DND-41 (cell line): ENCODE measurements at regions not wholly inside any gene's neighbourhood (a gene's known extent, or its start where the extent isn't known, plus 50 kb on each side); places are given as distances from the start of the nearest gene placed in this dataset.

Experiments
- ATAC-seq: fragments of 200-7000 bp; cut with Tn5 transposase; 3 replicates; pipeline ENCODE4 v1.9.1; 2021; ENCODE audit warnings: low read depth; ENCODE audit not compliant: insufficient read depth
- DNase-seq: peaks from one replicate; pipeline ENCODE4 v3.0.0-alpha.2; 2020
- H2AFZ ChIP-seq: 2 replicates; pipeline ENCODE4 v1.6.0; 2012; ENCODE audit warnings: low read depth, low read length
- H3K27ac ChIP-seq: 2 replicates; pipeline ENCODE4 v1.5.1; 2012; ENCODE audit warnings: low read length, inconsistent platforms
- H3K27me3 ChIP-seq: fragments of 200-600 bp; sonication (generic); 2 replicates; pipeline ENCODE4 v1.6.0; 2012; ENCODE audit warnings: low read length, mild to moderate bottlenecking, inconsistent platforms; ENCODE audit not compliant: insufficient read depth, poor library complexity
- H3K36me3 ChIP-seq: 2 replicates; pipeline ENCODE4 v1.5.1; 2012; ENCODE audit warnings: low read length, inconsistent platforms; ENCODE audit not compliant: insufficient read depth
- H3K4me1 ChIP-seq: 2 replicates; pipeline ENCODE4 v1.5.1; 2012; ENCODE audit warnings: mild to moderate bottlenecking, low read length; ENCODE audit not compliant: insufficient read depth
- H3K4me2 ChIP-seq: 2 replicates; pipeline ENCODE4 v1.6.0; 2012; ENCODE audit warnings: mild to moderate bottlenecking, moderate library complexity, low read length, inconsistent platforms; ENCODE audit not compliant: insufficient read depth
- H3K4me3 ChIP-seq, 2 experiments: fragments of 200-600 bp in 1 of 2; shearing (Covaris generic) in 1 of 2; 2 replicates each; pipeline ENCODE4 v1.5.1; 2012 to 2016; ENCODE audit warnings: inconsistent platforms in 2 of 2, low read length in 2 of 2, mild to moderate bottlenecking in 2 of 2, low read depth in 1 of 2, moderate library complexity in 1 of 2
- H3K79me2 ChIP-seq: 2 replicates; pipeline ENCODE4 v1.6.0; 2012; ENCODE audit warnings: low read length, inconsistent platforms; ENCODE audit not compliant: insufficient read depth
- H3K9ac ChIP-seq: 2 replicates; pipeline ENCODE4 v1.6.0; 2012; ENCODE audit warnings: low read depth, mild to moderate bottlenecking, inconsistent platforms, low read length, moderate library complexity
- H3K9me3 ChIP-seq: 2 replicates; pipeline ENCODE4 v1.5.1; 2012; ENCODE audit warnings: low read length, moderate library complexity, mild to moderate bottlenecking, inconsistent platforms; ENCODE audit not compliant: insufficient read depth, severe bottlenecking
- H4K20me1 ChIP-seq: 2 replicates; pipeline ENCODE4 v1.6.0; 2012; ENCODE audit warnings: low read length; ENCODE audit not compliant: insufficient read depth
- EZH2 ChIP-seq: IDR thresholded peaks from 3 replicates; pipeline ENCODE4 v1.6.1; 2012; ENCODE audit warnings: borderline replicate concordance, low read depth, mild to moderate bottlenecking, moderate library complexity, low read length, inconsistent platforms; ENCODE audit not compliant: severe bottlenecking
- TF ChIP-seq, protein P1 (sequence below): IDR thresholded peaks from 2 replicates; pipeline ENCODE4 v1.5.1; 2012; ENCODE audit warnings: borderline replicate concordance, low read length, moderate library complexity, mild to moderate bottlenecking; ENCODE audit not compliant: poor library complexity, severe bottlenecking; ENCODE audit errors: extremely low read depth

DNA sequence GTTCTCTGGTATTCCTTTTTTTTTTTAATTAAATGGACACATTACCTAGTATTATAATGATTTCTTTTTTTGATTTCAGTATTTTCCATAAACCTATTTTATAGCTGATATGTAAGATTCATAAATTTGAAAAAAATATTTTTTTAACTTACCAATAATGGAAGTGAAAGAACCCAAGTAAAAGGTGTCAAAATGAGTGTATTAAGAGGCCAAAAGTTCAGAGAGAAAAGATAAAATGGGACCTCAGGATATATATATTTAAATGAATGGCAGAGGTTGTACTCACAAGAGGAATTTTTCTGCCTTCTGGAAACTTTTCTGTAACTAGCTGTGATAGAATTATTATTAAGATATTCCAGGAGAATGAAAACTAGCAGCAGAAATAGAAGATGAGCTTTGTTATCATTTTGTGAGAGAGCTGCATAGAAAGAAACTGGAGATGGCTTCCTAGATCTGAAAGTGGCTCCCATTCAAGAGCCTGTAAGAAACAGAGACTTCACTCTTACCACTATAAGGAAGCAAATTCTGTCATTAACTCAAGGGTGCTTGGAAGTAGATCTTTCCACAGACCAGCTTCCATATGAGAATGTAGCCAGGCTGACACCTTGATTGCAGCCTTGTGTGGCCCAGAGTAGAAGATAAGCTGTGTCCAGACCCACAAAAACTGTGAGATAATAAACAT is 91.7 kb downstream of the MRPS30 start:
- H3K4me1 ChIP-seq: no peaks in the 10 kb centered on the region
- TF ChIP-seq EZH2: no peak
- TF ChIP-seq, protein P1, sequence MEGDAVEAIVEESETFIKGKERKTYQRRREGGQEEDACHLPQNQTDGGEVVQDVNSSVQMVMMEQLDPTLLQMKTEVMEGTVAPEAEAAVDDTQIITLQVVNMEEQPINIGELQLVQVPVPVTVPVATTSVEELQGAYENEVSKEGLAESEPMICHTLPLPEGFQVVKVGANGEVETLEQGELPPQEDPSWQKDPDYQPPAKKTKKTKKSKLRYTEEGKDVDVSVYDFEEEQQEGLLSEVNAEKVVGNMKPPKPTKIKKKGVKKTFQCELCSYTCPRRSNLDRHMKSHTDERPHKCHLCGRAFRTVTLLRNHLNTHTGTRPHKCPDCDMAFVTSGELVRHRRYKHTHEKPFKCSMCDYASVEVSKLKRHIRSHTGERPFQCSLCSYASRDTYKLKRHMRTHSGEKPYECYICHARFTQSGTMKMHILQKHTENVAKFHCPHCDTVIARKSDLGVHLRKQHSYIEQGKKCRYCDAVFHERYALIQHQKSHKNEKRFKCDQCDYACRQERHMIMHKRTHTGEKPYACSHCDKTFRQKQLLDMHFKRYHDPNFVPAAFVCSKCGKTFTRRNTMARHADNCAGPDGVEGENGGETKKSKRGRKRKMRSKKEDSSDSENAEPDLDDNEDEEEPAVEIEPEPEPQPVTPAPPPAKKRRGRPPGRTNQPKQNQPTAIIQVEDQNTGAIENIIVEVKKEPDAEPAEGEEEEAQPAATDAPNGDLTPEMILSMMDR: no peak
- H3K4me2 ChIP-seq: no peak overlapping the region
- H3K9ac ChIP-seq: no peak overlapping the region
- H3K27me3 ChIP-seq: no peaks in the 10 kb centered on the region
- no peaks in the 10 kb centered on the region for H4K20me1 ChIP-seq
- H3K9me3 ChIP-seq: no peaks in the 10 kb centered on the region
- H3K27ac ChIP-seq: no peak overlapping the region
- H2AFZ ChIP-seq: no peak overlapping the region
- no peaks in the 10 kb centered on the region for H3K36me3 ChIP-seq
- ATAC-seq (no peak), DNase-seq (no peak)
- no peaks in the 10 kb centered on the region for H3K79me2 ChIP-seq
- H3K4me3 ChIP-seq: no peak overlapping the region

DNA sequence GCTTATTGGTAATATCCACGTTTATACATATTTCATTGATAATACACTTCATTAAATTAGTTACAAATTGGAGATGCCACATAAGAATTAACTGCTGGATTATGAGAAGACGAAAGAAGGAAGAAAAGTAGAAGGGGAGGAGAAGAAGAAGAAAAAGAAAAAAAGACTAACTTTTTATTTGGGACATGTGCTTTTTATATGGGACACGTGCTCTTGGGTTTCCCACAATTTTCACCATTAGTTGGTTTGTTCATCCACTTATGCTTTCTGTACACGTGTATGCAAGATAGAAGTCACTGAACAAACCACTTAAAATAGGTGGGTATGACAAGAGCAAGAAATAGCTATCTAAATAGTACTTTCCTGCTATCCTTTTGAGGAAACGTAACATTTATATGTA is 98.6 kb downstream of the MRPS30 start:
- TF ChIP-seq, protein P1: no peak
- no peak for TF ChIP-seq EZH2
- no peak overlapping the region for H2AFZ ChIP-seq
- H3K9me3 ChIP-seq: no peaks in the 10 kb centered on the region
- no peaks in the 10 kb centered on the region for H3K27me3 ChIP-seq
- ATAC-seq (no peak), DNase-seq (no peak)
- no peaks in the 10 kb centered on the region for H3K79me2 ChIP-seq
- no peaks in the 10 kb centered on the region for H3K4me1 ChIP-seq
- H3K27ac ChIP-seq: no peak overlapping the region
- H3K4me2 ChIP-seq: no peak overlapping the region
- no peaks in the 10 kb centered on the region for H4K20me1 ChIP-seq
- no peaks in the 10 kb centered on the region for H3K36me3 ChIP-seq
- no peak overlapping the region for H3K4me3 ChIP-seq
- no peak overlapping the region for H3K9ac ChIP-seq

DNA sequence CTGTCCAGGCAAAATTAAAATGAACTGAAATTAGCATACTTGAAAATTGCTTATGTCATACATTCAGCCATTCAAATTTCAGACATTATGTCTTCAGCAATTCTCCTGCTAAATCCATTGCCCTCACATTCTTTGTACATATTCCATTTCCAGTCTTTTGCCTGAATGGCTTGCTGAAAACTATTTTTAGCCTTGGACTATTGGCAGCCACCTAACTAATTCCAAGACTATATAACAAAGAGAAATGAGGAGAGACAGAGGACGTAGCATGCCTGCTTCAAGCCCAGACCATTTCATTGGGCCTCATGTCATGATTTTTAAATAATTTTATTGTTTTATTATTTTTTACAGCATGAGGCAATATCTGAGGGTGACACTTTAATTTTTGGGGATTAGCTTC is 100.3 kb downstream of the MRPS30 start:
- Histone ChIP-seq H3K9ac (no peak overlapping the region), H3K4me1 (no peaks in the 10 kb centered on the region), H3K4me2 (no peak overlapping the region), H3K9me3 (no peaks in the 10 kb centered on the region), H4K20me1 (no peaks in the 10 kb centered on the region), H3K4me3 (no peak overlapping the region), H3K27me3 (no peaks in the 10 kb centered on the region), H3K36me3 (no peaks in the 10 kb centered on the region), H2AFZ (no peak overlapping the region), H3K79me2 (no peaks in the 10 kb centered on the region), H3K27ac (no peak overlapping the region)
- DNase-seq: no peak
- TF ChIP-seq, protein P1: no peak
- TF ChIP-seq EZH2: no peak
- no peak for ATAC-seq

DNA sequence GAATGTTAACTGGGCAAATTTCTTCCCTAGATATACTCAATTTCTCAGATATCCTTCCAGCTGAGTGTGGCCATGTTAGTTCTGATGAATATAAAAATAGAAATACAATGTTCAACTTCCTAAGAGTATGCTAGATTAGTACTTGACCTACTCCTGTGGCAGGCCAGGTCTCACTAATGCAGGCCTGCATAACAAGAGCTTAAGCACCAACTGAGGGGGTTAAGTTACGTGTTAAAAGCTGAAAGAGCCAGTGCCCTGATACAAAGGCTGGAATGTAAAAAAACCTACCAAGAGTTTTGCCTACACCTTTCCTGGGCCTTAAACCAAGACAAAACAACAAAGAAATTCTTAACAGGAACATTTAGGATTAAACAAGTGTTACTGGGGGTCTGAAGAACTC is 102.8 kb downstream of the MRPS30 start:
- no peak overlapping the region for H2AFZ ChIP-seq
- H4K20me1 ChIP-seq: no peaks in the 10 kb centered on the region
- no peak overlapping the region for H3K27ac ChIP-seq
- H3K9me3 ChIP-seq: no peaks in the 10 kb centered on the region
- ATAC-seq (no peak), DNase-seq (no peak)
- H3K9ac ChIP-seq: no peak overlapping the region
- no peaks in the 10 kb centered on the region for H3K27me3 ChIP-seq
- no peaks in the 10 kb centered on the region for H3K4me1 ChIP-seq
- TF ChIP-seq EZH2: no peak
- no peaks in the 10 kb centered on the region for H3K79me2 ChIP-seq
- no peaks in the 10 kb centered on the region for H3K36me3 ChIP-seq
- H3K4me3 ChIP-seq: no peak overlapping the region
- H3K4me2 ChIP-seq: no peak overlapping the region
